ENCODE measurements at regions not wholly inside any gene's neighbourhood (a gene's known extent, or its start where the extent isn't known, plus 50 kb on each side); places are given as distances from the start of the nearest gene placed in this dataset.

- DNase-seq = no peak
Observed at GRCh38 chr7:41121228-41121627, 581.7 kb downstream of the INHBA start.

GRCh38 chr7:41118486-41118885 lies 584.4 kb downstream of the INHBA start:
- no peak for DNase-seq

GRCh38 chr7:41117431-41117830 lies 585.5 kb downstream of the INHBA start:
- DNase-seq = no peak

GRCh38 chr7:41116817-41117216 lies 586.1 kb downstream of the INHBA start:
- no peak for DNase-seq

- DNase-seq = no peak
Observed at GRCh38 chr7:41116337-41116736, 586.6 kb downstream of the INHBA start.

GRCh38 chr7:41114691-41115090 lies 588.2 kb downstream of the INHBA start:
- DNase-seq = no peak

GRCh38 chr7:41114131-41114530 lies 588.8 kb downstream of the INHBA start:
- no peak for DNase-seq

- no peak for DNase-seq
Observed at GRCh38 chr7:41113719-41114118, 589.2 kb downstream of the INHBA start.

- DNase-seq = no peak
Observed at GRCh38 chr7:41110186-41110585, 592.7 kb downstream of the INHBA start.

GRCh38 chr7:41108821-41109220 lies 594.1 kb downstream of the INHBA start:
- no peak for DNase-seq

- no peak for DNase-seq
Observed at GRCh38 chr7:41107938-41108448, 594.9 kb downstream of the INHBA start.

GRCh38 chr7:41107330-41107937 lies 595.5 kb downstream of the INHBA start:
- DNase-seq = no peak

GRCh38 chr7:41104631-41105030 lies 598.3 kb downstream of the INHBA start:
- no peak for DNase-seq

GRCh38 chr7:41103331-41103730 lies 599.6 kb downstream of the INHBA start:
- peak; percentile 29 to 68 (median 62) for DNase-seq

- DNase-seq = no peak
Observed at GRCh38 chr7:41098846-41099245, 604.0 kb downstream of the INHBA start.

- no peak for DNase-seq
Observed at GRCh38 chr7:41098402-41098801, 604.5 kb downstream of the INHBA start.

- no peak for DNase-seq
Observed at GRCh38 chr7:41097501-41097900, 605.4 kb downstream of the INHBA start.

- no peak for DNase-seq
Observed at GRCh38 chr7:41096917-41097316, 606.0 kb downstream of the INHBA start.

- no peak for DNase-seq
Observed at GRCh38 chr7:41093141-41093540, 609.7 kb downstream of the INHBA start.

- DNase-seq = no peak
Observed at GRCh38 chr7:41085244-41085643, 617.6 kb downstream of the INHBA start.

GRCh38 chr7:41084381-41084780 lies 618.5 kb downstream of the INHBA start:
- DNase-seq = no peak

- no peak for DNase-seq
Observed at GRCh38 chr7:41069635-41070034, 633.3 kb downstream of the INHBA start.

- DNase-seq = no peak
Observed at GRCh38 chr7:41067576-41067975, 635.3 kb downstream of the INHBA start.

- no peak for DNase-seq
Observed at GRCh38 chr7:41065663-41066062, 637.2 kb downstream of the INHBA start.

- DNase-seq = peak in 2 of 4 experiments; percentile 5 to 10
Observed at GRCh38 chr7:41063116-41063515, 639.8 kb downstream of the INHBA start.
